ENCODE measurements at regions not wholly inside any gene's neighbourhood (a gene's known extent, or its start where the extent isn't known, plus 50 kb on each side); places are given as distances from the start of the nearest gene placed in this dataset.
"Not testable (repeated sequence)": the region's sequence is repeated elsewhere in the genome, so short reads cannot be mapped to it uniquely, and the experiment has no call there.

GRCh38 chr3:82137050-82137449 lies 375.6 kb upstream of the GBE1 start:
- no peak for DNase-seq

DNA sequence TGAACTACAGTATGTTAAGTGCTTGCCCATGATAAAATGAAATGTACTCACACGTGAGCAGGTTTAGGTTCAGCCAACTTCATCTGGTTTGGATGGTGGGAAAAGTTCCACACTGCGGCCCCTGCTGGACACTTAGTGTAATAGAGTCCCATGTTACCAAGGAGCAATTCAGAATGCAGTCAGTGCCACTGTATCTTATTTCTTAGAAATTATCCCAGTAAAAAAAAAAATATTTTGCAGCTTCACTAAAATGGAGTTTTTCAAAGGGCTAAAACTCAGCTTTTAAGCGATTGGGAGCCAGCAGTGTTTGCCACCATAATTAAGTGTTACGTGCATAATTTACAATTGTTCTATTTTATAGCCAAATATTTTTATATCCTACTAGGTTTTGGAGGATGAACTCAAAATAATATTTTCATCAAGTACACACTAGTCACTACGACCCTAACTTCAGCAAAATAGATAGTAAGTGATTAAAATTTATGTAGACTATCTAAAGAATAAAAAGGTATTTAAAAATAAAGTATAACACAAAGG lies 371.7 kb upstream of the GBE1 start:
- DNase-seq, result peak; percentile 30

- DNase-seq, result no peak
Measured at GRCh38 chr3:82132210-82133069, 371.0 kb upstream of the GBE1 start.

GRCh38 chr3:82130046-82130445 lies 368.6 kb upstream of the GBE1 start:
- DNase-seq, result no peak

- DNase-seq, result no peak
Measured at GRCh38 chr3:82129221-82129801, 367.9 kb upstream of the GBE1 start.

DNA sequence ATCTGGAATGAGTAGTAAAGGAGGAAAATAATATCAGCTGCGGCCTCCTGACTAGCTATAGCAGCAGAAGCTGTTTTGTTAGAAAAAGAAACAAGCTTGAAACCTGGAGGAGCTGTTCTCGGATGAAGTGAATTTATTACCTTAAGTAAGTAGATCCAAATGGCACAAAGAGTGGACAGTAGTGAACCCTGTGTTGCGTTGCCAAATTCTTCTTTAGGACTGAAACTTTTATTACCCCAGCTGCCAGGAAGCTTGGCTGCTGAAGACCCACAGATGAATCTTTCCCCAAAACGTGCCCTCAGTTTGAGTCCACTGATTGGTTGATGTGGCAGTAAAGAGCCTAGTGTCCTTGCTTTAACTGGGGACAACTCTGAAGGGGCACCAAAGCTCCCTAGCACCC lies 366.8 kb upstream of the GBE1 start:
- DNase-seq, result no peak

- no peak for DNase-seq
Measured at GRCh38 chr3:82122554-82123345, 361.3 kb upstream of the GBE1 start.

GRCh38 chr3:82114589-82114988 lies 353.1 kb upstream of the GBE1 start:
- DNase-seq, result no peak

- not testable (repeated sequence) for DNase-seq
Measured at GRCh38 chr3:82110721-82111120, 349.3 kb upstream of the GBE1 start.

GRCh38 chr3:82103241-82103640 lies 341.8 kb upstream of the GBE1 start:
- no peak for DNase-seq

DNA sequence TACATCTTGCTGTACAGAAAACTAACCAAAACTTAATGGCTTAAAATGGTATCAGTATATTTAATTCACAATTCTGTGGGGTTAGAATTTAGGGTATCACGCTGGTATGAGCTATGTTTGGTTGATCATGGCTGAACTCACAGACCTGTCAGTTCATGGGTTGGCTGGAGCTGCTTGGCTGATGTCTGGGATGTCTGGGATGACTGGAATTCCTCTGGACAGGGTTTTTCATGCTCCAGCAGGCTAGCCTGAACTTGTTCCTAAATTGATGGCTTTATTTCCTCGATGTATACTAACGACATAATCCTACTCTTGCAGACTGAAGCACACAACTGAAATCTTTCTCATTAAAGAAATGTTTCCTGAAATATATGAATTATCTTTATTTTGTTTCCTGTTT lies 338.9 kb upstream of the GBE1 start:
- no peak for DNase-seq

DNA sequence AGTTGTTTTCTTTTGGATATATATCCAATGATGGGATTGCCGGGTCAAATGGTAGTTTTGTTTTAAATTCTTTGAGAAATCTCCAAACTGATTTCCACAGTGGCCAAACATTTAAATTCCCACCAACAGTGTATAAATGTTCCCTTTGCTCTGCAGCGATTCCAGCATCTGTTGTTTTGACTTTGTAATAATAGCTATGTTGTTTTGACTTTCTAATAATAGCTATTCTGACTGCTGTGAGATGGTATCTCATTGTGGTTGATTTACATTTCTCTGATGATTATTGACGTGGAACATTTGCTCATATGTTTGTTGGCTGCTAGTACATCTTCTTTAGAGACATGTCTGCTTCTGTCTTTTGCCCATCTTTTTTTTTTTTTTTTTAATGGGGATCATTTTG lies 332.2 kb upstream of the GBE1 start:
- DNase-seq, result no peak

GRCh38 chr3:82088749-82089148 lies 327.3 kb upstream of the GBE1 start:
- no peak for DNase-seq

GRCh38 chr3:82087958-82088357 lies 326.5 kb upstream of the GBE1 start:
- DNase-seq, result no peak

- DNase-seq, result no peak
Measured at GRCh38 chr3:82085851-82086475, 324.5 kb upstream of the GBE1 start.

DNA sequence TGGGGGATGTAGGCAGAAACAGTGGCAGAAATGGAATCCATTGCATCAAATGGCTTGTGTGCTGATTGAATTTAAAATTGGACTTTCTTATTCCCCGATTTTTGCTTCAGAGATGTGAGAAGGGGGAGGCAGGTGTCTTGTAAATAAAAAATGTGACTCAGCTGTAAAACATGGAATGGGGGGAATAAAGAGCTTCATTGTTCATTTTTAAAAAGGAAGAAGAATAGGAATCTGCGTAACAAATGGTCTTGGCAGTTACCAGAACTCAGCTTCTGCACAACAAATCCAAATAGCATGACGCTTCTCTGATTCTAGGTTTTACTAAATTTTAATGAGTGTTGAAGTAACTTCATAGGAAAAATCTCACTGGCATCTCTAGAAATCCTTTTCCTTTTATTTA lies 323.9 kb upstream of the GBE1 start:
- no peak for DNase-seq

GRCh38 chr3:82084824-82085223 lies 323.4 kb upstream of the GBE1 start:
- DNase-seq, result no peak

- no peak for DNase-seq
Measured at GRCh38 chr3:82082796-82083195, 321.4 kb upstream of the GBE1 start.

DNA sequence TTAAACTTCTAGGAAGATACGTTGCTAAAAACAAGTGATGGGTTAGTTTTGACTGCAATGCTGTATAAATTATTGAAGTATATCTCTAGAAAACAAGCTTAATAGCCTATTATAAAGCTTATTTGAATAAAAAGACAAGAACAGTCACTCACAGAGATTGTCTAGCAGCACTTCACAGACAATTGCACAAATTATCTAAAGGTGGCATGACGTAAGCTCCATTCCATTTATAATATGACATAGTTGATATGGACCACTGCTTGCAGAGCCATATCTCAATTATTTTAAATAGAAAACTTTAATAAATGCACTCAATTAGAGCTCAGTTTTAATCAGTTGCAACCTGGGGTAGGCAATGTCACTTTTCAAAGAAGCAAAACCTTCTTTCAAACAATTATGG lies 319.9 kb upstream of the GBE1 start:
- DNase-seq, result no peak

- DNase-seq, result no peak
Measured at GRCh38 chr3:82080792-82081191, 319.3 kb upstream of the GBE1 start.

GRCh38 chr3:82080261-82080660 lies 318.8 kb upstream of the GBE1 start:
- DNase-seq, result no peak

- no peak for DNase-seq
Measured at GRCh38 chr3:82079335-82079890, 318.0 kb upstream of the GBE1 start.

- no peak for DNase-seq
Measured at GRCh38 chr3:82078246-82078645, 316.8 kb upstream of the GBE1 start.

All from NCI-H2227 treated with DMSO at 0.1 percent for 48 hours (cell line).